ENCODE measurements at regions not wholly inside any gene's neighbourhood (a gene's known extent, or its start where the extent isn't known, plus 50 kb on each side); places are given as distances from the start of the nearest gene placed in this dataset.

DNA sequence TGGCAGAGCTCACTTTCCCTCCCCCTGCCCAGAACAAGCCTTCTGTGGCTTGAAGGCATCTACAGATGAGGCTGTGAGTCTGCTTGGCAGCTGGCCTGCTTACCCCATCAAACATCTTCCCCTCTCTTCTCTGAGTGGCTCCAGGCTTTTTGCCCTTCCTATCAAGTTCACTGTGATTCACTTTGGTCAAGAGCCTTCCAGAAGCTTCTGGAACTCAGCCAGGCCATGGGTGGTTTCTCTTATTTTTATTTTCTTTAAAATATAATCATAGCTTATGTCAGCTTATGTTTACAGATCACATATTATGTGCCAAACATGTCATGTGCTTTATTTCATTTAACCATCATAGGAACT, 267.0 kb downstream of the SEC61B start:
- no peak for TF ChIP-seq EZH2 (IDR thresholded peaks at IDR 0.05; ENCODE audit: low read length, unreplicated experiment)
- TF ChIP-seq, protein P1, sequence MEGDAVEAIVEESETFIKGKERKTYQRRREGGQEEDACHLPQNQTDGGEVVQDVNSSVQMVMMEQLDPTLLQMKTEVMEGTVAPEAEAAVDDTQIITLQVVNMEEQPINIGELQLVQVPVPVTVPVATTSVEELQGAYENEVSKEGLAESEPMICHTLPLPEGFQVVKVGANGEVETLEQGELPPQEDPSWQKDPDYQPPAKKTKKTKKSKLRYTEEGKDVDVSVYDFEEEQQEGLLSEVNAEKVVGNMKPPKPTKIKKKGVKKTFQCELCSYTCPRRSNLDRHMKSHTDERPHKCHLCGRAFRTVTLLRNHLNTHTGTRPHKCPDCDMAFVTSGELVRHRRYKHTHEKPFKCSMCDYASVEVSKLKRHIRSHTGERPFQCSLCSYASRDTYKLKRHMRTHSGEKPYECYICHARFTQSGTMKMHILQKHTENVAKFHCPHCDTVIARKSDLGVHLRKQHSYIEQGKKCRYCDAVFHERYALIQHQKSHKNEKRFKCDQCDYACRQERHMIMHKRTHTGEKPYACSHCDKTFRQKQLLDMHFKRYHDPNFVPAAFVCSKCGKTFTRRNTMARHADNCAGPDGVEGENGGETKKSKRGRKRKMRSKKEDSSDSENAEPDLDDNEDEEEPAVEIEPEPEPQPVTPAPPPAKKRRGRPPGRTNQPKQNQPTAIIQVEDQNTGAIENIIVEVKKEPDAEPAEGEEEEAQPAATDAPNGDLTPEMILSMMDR (conservative IDR thresholded peaks at IDR 0.05; ENCODE audit: low read depth, low read length), result no peak

All from PC-3 (cell line).